ENCODE measurements at regions not wholly inside any gene's neighbourhood (a gene's known extent, or its start where the extent isn't known, plus 50 kb on each side); places are given as distances from the start of the nearest gene placed in this dataset.

DNA sequence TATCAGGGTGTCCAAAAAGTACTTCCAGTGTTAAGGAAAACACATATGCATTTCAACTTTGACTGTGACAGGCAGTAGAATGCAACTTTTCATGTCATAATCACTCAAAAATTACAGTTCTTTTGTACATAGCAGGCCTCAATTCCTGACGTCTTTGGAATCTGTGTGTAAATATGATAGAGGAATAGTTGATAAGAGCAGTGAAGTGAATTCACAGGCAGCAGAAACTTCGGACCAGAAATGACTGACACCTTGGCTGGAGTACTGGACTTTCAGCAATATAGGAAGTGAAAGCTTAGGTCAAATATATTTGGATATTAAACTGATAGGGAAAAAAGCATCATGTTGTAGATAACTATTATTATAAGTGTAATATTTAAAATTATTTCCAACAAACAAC, 1741.2 kb upstream of the PCDH20 start (continued):
- TF ChIP-seq, protein P1, sequence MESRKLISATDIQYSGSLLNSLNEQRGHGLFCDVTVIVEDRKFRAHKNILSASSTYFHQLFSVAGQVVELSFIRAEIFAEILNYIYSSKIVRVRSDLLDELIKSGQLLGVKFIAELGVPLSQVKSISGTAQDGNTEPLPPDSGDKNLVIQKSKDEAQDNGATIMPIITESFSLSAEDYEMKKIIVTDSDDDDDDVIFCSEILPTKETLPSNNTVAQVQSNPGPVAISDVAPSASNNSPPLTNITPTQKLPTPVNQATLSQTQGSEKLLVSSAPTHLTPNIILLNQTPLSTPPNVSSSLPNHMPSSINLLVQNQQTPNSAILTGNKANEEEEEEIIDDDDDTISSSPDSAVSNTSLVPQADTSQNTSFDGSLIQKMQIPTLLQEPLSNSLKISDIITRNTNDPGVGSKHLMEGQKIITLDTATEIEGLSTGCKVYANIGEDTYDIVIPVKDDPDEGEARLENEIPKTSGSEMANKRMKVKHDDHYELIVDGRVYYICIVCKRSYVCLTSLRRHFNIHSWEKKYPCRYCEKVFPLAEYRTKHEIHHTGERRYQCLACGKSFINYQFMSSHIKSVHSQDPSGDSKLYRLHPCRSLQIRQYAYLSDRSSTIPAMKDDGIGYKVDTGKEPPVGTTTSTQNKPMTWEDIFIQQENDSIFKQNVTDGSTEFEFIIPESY (CRISPR knock-in tag; IDR thresholded peaks at IDR 0.05) = no peak
- TF ChIP-seq, protein P2, sequence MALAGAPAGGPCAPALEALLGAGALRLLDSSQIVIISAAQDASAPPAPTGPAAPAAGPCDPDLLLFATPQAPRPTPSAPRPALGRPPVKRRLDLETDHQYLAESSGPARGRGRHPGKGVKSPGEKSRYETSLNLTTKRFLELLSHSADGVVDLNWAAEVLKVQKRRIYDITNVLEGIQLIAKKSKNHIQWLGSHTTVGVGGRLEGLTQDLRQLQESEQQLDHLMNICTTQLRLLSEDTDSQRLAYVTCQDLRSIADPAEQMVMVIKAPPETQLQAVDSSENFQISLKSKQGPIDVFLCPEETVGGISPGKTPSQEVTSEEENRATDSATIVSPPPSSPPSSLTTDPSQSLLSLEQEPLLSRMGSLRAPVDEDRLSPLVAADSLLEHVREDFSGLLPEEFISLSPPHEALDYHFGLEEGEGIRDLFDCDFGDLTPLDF (CRISPR knock-in tag; IDR thresholded peaks at IDR 0.05) = no peak
- TF ChIP-seq SATB2 (CRISPR knock-in tag; IDR thresholded peaks at IDR 0.05) = no peak
- no peak for TF ChIP-seq KMT2A (CRISPR knock-in tag; IDR thresholded peaks at IDR 0.05)

DNA sequence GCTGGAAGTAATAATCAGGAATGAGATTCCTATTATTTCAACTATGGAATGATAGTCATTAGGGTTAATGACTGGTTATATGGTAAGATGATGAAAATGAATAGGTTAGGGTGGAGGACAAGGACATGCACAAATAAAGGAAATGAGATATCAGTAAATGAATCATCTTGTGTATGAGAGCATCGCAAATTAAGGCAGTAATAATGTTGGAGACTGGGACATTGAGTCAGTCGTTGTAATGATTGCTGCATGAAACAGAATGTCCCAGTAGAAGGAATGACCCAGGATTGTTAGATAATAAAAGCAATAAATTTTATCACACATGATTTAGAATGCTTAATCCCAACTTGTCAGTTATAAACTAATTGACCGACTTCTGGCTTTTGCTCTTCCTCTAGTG, 1733.7 kb upstream of the PCDH20 start:
- H3K4me3 ChIP-seq (replicated peaks in 1 of 3; ENCODE audit: insufficient read depth in 1 of 3, low read depth in 2 of 3, low read length in 3 of 3) = no peak overlapping the region
- FAIRE-seq (no peak), ATAC-seq (no peak), DNase-seq (ENCODE audit: low spot score) (no peak)
- no peaks in the 10 kb centered on the region for H3K4me1 ChIP-seq (ENCODE audit: insufficient read depth, low read length)
- no peak overlapping the region for H3K27ac ChIP-seq (ENCODE audit: extremely low read length, insufficient read depth, low read length)
- 3% methylated on average over 3 of the region's 3 CpGs for WGBS (ENCODE audit: low lambda C conversion rate)
- peaks cover 12% of the 10 kb centered on the region; the same call in 1 of the 2 replicates for H3K9me3 ChIP-seq (ENCODE audit: low read length)
- H2AFZ ChIP-seq (ENCODE audit: low read length) = no peak overlapping the region
- no peaks in the 10 kb centered on the region for H3K79me2 ChIP-seq (ENCODE audit: insufficient read depth, low read length)
- no peaks in the 10 kb centered on the region for H4K20me1 ChIP-seq (ENCODE audit: insufficient read depth, low read length)
- in situ Hi-C loops (cut with HindIII; ENCODE audit: extremely low pct_ligation_motif_present, low pct_unique_long_range_greater_than_20kb) (no loop called here), intact Hi-C loops (cut with micrococcal nuclease; ENCODE audit: unreplicated experiment) (no loop called here)
- no peaks in the 10 kb centered on the region for H3K27me3 ChIP-seq (ENCODE audit: control insufficient read depth in 1 of 2, insufficient read depth in 2 of 2, low read length in 2 of 2)
- no peaks in the 10 kb centered on the region for H3K36me3 ChIP-seq (replicated peaks in 1 of 2; ENCODE audit: control insufficient read depth in 1 of 2, insufficient read depth in 2 of 2, low read length in 2 of 2)
- H3K4me2 ChIP-seq (ENCODE audit: low read depth, low read length) = no peak overlapping the region
- POLR2A ChIA-PET = no interaction called here
- TF ChIP-seq, protein P3, sequence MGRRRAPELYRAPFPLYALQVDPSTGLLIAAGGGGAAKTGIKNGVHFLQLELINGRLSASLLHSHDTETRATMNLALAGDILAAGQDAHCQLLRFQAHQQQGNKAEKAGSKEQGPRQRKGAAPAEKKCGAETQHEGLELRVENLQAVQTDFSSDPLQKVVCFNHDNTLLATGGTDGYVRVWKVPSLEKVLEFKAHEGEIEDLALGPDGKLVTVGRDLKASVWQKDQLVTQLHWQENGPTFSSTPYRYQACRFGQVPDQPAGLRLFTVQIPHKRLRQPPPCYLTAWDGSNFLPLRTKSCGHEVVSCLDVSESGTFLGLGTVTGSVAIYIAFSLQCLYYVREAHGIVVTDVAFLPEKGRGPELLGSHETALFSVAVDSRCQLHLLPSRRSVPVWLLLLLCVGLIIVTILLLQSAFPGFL (CRISPR knock-in tag; IDR thresholded peaks at IDR 0.05) = no peak
- no peak for TF ChIP-seq HDAC1 (CRISPR knock-in tag; IDR thresholded peaks at IDR 0.05)
- no TSS peak for BruUV-seq (replicated peaks)
- CTCF ChIA-PET (ENCODE audit: low intra/inter-chr PET ratio, low total read pairs) = no interaction called here
- no peak overlapping the region for H3K9ac ChIP-seq (ENCODE audit: insufficient read depth, low read depth, low read length)
